ENCODE measurements at regions not wholly inside any gene's neighbourhood (a gene's known extent, or its start where the extent isn't known, plus 50 kb on each side); places are given as distances from the start of the nearest gene placed in this dataset.

DNA sequence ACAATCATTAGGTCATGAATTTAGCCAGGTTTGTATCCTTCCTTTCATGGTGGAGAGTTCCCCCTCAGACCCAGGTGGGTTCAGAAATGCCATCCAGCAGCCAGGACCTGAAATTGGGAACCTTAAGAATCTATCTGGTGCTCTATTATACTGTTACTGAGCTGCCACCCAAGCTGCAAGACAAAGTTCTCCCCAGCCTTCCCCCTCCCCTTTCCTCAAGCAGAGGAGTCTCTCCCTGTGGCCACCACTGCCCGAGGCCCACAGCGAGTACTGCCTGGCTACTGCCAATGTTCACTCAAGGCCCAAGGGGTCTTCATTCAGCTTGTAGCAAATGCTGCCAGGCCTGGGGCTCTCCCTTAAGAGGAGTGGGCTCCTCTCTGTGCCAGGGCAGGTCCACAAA is 133.8 kb downstream of the TMEM38B start:
- DNase-seq: no peak

DNA sequence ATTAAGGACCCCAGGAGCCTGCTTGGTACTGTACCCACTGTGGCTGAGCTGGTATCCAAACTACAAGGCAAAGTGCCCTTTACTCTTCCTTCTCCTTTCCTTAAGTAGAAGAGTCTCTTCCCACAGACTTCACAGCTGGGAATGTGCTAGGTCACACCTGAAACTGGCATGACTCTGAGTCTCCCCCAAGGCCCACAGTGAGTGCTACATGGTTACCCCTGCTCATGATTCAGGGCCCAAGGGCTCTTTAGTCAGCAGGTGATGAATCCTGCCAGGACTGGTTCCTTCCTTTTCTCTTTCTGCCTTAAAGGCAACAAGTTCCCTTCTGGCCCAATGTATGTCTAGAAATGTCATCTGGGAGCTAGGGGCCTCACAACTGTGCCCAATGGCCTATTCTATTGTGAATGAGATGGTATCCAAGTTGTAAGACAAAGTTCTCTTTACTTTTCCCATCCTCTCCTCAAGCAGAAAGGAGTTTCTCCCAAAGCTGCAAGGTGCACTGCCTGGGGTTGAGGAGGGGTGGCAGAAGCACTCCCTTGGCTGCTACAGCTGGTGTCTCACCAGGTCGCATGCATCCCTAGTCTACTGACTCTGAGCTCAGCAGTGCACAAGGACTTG is 134.4 kb downstream of the TMEM38B start:
- no peak for DNase-seq

GRCh38 chr9:105830461-105830860 is 136.1 kb downstream of the TMEM38B start:
- no peak for DNase-seq

DNA sequence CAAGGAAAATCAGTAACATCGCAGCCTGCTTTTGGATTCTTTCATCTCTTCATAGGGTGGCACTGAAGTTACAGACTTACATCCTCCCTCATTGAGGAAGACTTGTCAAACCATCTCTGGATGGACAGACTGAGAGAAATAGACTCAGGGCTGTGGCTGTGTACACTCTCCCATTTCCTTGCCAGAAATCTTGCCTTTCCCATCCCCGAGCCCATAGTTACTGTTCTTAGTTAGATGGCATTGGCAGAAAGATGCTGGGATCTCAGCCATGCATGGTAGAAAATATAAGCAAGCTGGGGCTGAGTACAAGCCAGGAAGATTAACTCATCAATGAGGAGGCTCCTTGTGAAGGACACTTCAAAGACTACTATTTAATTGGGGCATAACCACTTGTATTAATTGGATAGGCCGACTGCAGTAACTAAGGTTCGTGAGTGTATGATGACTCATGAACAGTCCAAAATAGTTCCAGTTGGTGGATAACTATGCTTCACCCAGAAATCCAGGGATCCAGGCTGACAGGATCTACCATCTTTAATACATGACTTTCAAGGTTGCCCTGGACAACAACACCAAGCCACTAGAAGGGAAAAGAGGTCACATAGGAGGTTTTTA is 137.9 kb downstream of the TMEM38B start:
- DNase-seq: no peak

GRCh38 chr9:105833271-105833975 is 139.1 kb downstream of the TMEM38B start:
- DNase-seq: no peak

DNA sequence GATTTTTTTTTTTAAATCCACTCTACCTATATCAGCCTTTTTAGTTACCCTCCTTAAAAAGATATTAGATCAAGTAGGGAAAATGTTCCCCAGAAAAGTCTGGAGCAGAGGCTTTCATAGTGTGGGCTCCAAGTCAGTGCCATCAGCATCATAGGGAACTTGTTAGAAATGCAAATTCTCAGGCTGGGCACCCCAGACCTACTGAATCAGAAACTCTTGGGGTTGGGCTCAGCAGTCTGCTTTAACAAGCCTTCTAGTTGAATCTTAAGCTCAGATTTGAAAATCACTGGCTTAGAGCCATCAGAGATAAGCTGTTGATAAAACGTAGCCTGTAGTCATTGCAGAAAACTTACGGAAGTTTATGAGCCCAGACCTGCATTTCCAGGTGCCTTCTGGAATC is 140.1 kb downstream of the TMEM38B start:
- no peak for DNase-seq

DNA sequence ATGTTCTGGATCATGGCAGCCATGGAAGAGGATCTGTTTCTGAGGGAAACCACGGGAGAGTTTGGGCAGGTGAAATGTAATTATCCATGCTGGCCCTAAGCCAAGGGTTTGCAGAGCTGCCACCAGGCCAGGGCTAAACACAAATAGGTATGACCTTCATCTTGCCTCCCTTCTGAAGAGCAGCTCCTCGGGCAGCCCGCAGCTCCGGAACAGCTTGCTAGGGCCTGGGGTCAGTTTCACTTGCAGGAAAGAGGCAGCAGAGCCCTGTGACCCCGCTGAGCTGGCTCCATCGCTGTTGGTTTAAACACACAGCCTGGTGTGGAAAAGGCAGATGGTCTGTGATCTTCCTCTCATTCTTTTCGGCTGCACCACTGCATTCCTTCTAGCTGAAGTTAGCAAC is 141.4 kb downstream of the TMEM38B start:
- no peak for DNase-seq

DNA sequence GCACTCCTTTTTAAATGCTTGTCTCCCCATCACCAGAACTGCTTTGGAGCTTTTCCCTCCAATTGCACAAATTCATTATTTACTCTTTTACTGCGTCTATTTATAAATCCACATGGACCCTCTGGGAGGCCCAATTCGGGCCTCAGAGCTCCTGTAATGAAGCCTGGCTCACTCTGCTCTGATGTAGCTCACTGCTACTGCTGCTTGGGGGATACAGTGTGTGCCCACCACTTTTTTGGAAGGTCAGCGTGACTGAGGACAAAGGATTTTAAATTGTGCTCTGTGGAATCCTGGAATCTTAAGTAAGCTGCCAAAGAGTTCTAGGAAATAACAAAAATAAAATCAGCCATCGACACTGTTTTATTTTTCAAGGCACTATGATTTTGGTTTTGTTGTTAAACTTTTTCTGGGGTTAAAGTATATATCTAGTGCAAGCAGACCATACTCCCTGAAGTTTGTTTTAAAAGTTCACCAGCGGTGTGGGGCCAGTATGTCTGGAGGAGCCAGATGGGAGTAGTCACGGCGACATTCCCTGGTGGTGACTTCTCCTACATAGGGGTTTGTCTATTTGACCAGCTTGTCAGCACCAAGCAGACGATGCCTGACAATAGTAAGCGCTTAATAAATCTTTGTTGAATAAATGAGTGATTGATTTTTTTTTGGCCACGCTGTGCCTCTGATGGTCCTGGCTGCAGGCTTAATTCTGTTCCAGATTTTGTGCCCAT is 142.8 kb downstream of the TMEM38B start:
- DNase-seq: no peak

GRCh38 chr9:105841562-105841961 is 147.2 kb downstream of the TMEM38B start:
- DNase-seq: no peak

GRCh38 chr9:105842023-105842644 is 147.8 kb downstream of the TMEM38B start:
- DNase-seq: no peak

DNA sequence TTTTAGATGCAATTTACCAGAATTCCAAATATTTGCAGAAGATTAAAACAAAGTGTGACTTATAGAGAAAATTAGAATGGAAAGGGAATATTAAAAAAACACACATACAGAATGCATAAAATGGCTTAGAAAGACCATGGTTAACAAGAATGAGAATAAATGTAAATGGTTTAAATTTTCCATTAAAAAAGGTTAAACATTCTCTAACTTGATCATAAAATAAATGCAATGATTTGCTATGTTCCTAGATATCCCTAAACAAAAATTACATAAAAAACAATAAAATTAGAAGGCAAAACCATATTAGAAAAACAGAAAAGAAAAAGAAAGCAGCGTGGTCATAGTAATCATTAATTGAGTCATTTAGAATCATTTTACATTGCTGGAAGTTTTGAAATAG is 152.5 kb downstream of the TMEM38B start:
- no peak for DNase-seq

GRCh38 chr9:105850852-105851500 is 156.6 kb downstream of the TMEM38B start:
- no peak for DNase-seq

DNA sequence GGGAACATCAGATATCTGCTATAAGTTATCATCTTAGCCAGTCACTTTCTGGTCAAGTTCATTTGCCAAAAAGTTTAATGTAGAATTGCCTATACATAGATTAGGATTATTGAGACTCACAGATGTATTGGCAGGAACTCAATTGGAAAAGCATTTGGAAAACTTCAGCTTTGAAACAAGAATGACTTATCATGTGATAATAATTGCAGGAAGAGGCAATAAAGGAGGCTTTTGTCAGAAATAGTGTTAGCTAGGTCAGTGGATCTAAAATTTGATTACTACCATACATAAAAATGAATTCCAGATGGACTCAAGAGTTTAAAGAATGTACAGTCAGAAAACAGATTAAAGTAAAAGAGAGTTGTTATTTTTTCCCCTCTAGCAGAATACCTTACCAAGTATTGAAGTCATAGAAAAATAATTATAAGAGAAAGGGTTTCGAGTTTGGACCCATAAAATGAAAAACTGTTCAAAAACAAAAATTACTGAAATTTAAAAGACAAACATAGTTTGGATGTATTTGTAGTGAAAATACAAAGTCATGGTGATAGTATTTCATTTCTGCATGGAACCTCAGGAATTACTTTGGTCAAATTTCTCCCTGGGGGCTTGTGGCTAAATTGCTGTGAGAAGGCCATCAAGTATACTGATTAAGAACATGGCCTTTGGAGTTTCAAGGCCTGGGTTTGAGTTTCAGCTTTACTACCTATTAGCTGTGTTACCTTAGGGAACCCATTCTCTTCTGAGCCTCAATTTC is 159.9 kb downstream of the TMEM38B start:
- DNase-seq: no peak

DNA sequence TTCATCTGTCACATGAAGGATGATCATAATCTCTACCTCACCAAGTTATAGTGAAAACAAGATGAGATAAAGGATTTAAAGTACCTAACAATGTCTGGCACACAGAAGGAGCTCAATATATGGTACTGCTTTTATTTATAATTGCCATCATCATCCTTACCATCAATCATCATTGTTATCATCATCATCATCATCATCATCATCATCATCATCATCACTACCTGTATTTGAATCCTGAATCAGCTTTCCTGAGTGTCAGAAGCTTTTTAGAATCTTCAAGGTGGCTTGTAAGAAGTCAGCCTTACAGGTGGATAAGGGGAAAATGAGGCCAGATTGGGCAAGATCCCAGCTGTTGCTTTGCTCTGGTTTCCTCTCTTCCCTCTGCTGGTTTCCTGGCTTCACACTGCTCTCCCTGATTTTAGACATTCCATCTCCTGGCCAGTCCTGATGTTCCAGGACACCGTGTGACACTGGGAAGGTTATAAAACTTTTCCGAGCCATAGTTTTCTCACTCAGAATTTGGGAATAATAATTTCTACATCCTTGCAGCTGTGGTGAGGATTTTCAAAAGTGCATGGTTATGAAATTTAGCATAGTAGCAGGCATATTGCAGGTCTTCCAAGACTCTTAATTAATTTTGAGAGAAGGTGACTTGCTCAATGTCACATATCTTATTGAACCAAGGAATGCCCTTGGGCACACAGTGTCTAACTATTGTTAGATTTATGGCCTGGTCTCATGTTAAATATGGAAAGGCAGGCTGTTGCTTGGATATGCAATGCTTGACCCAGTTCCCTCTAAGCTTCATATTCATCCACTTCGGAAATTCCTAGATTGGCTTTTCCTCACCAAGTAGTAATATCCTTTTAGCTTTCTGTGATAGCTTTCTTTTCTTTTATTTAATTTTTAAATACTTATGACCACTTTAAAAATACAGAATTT is 160.7 kb downstream of the TMEM38B start:
- DNase-seq: no peak

- DNase-seq: no peak
These were observed 161.6 kb downstream of the TMEM38B start for GRCh38 chr9:105855987-105856386.

DNA sequence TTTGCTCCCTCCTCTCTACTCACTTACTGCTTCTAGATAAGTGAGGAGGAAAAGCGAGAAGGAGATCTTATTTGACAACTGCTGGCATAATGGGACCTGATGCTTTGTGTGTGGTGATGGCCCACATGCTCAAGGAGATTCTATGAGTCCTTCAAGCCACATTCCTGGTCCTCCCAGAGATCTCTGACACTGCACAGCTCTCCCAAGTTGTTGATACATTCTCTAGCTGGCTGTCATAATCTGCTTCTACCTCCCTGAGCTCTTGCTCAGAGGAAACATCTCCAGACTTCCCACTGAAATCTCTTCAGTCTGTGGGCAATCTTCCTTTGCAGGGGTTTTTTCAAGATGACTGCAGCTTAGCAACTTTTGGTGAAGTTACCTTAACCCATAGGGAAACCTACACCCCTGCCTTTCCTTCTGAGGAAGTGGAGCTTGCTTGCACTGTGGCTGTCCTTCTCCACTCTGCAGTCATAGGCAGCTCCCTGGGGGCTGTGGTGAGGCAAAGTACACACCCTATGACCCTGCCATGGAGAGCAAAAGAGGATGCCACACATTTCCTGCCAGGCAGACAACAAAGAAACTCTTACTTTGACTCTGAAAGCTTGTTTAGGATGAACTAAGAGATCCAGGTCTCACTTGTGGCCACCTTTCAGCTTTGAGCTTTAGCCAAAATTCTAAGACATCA is 163.8 kb downstream of the TMEM38B start:
- no peak for DNase-seq

DNA sequence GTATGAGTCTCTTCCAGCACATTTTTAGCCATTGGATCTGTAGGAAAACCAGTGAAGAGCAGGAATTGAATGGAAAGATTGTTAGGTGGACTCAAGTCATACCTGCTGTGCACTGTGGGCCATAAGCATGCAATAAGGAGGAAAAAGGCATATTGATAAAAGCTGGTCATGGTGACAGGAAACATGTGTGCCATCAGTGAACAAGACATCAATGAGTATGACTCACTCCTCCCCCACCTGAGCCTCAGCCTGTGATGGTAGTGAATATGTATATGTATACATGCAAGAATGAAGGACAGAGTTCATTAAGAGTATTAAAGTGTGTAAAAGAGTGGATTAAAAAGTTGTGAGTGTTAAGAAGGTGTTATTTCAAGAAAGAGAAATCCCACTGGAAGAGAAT is 164.5 kb downstream of the TMEM38B start:
- DNase-seq: no peak

- no peak for DNase-seq
These were observed 165.2 kb downstream of the TMEM38B start for GRCh38 chr9:105859428-105860091.

DNA sequence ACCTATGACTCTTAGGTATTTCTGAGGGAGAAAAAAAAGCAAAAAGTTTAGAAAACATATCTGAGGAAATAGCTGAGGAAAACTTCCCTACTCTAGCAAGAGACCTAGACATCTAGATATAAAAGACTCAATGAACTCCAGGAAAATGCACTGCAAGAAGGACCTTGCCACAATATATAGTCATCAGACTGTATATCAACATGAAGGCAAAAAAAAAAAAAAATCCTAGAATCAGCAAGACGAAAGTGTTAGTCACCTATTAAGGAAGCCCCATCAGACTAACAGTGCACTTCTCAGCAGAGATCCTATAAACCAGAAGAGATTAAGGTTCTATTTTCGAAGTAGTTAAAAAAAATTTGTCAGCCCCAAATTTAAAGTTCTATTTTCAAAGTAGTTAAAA is 166.2 kb downstream of the TMEM38B start:
- no peak for DNase-seq

DNA sequence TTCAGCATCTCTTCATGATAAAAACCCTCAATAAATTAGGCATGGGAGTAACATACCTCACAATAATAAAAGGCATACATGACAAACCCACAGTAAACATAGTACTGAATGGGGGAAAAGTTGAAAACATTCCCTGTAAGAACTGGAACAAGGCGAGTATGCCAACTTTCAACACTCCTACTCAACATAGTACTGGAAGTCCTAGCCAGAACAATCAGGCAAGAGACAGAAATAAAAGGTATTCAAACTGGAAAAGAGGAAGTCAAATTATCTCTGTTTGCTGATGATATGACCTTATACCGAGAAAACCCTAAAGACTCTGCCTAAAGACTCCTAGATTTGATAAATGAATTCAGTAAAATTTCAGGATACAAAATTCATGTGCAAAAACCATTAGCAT is 167.6 kb downstream of the TMEM38B start:
- no peak for DNase-seq

Data from islet precursor cell (in vitro differentiated cells).